Panc1 (cell line): ENCODE measurements at regions not wholly inside any gene's neighbourhood (a gene's known extent, or its start where the extent isn't known, plus 50 kb on each side); places are given as distances from the start of the nearest gene placed in this dataset.

Experiments used
- ATAC-seq: fragments of 200-7000 bp; cut with Tn5 transposase; 2 replicates; pipeline ENCODE4 v1.9.1; 2020; ENCODE audit warnings: mild to moderate bottlenecking, moderate library complexity
- BruUV-seq: library from RNA; stranded (reverse); fragments of 400-500 nt; replicated peaks from 2 replicates; lab custom pipeline; 2021; lab: Mats Ljungman, UMichigan
- CTCF ChIA-PET: fragments of 300-600 bp; sonication (Branson Sonifier 250); formaldehyde crosslinking; loops from one replicate; lab custom pipeline; 2022; ENCODE audit warnings: antibody characterized with exemption; lab: Charles Lee
- POLR2A ChIA-PET: fragments of 300-600 bp; sonication (Branson Sonifier 250); formaldehyde crosslinking; loops from one replicate; lab custom pipeline; 2022; ENCODE audit warnings: antibody characterized with exemption; lab: Charles Lee
- DNase-seq: peaks from one replicate; pipeline ENCODE4 v3.0.0-alpha.2; 2010; ENCODE audit warnings: low read depth, low spot score
- H3K27ac ChIP-seq: 2 replicates; pipeline ENCODE4 v1.5.1; 2011; ENCODE audit warnings: mild to moderate bottlenecking, low read length, inconsistent platforms
- H3K27me3 ChIP-seq: fragments of 200-500 bp; sonication (Bioruptor generic); 2 replicates; pipeline ENCODE4 v1.6.0; 2014; ENCODE audit warnings: low read length, inconsistent platforms; ENCODE audit not compliant: control insufficient read depth, insufficient read depth
- H3K36me3 ChIP-seq: fragments of 200-500 bp; sonication (Bioruptor generic); 2 replicates; pipeline ENCODE4 v1.5.1; 2014; ENCODE audit warnings: inconsistent platforms, mild to moderate bottlenecking, low read length, moderate library complexity; ENCODE audit not compliant: control insufficient read depth, insufficient read depth
- H3K4me1 ChIP-seq: 2 replicates; pipeline ENCODE4 v1.5.1; 2011; ENCODE audit warnings: inconsistent platforms, mild to moderate bottlenecking, low read length, moderate library complexity; ENCODE audit not compliant: control insufficient read depth, insufficient read depth
- H3K4me3 ChIP-seq, 2 experiments: 2 replicates each; pipeline ENCODE4 v1.5.1; 2011 to 2012; ENCODE audit warnings: low read depth in 2 of 2, low read length in 2 of 2, mild to moderate bottlenecking in 2 of 2, inconsistent platforms in 1 of 2, moderate library complexity in 1 of 2
- H3K9me3 ChIP-seq: fragments of 200-500 bp; sonication (Bioruptor generic); 2 replicates; pipeline ENCODE4 v1.5.1; 2014; ENCODE audit warnings: low read depth, mild to moderate bottlenecking, inconsistent platforms, low read length, moderate library complexity; ENCODE audit not compliant: control insufficient read depth, insufficient read depth
- POLR2AphosphoS5 ChIP-seq: IDR thresholded peaks from 2 replicates; pipeline ENCODE4 v1.6.1; 2012; ENCODE audit warnings: mild to moderate bottlenecking, low read depth, low read length, moderate library complexity
- SIN3A ChIP-seq: IDR thresholded peaks from 2 replicates; pipeline ENCODE4 v1.6.1; 2012; ENCODE audit warnings: low read depth, mild to moderate bottlenecking, low read length, moderate library complexity, borderline replicate concordance; ENCODE audit not compliant: insufficient read depth
- TCF7L2 ChIP-seq: IDR thresholded peaks from 2 replicates; pipeline ENCODE4 v1.6.1; 2011; ENCODE audit warnings: mild to moderate bottlenecking, low read depth, low read length, inconsistent platforms
- in situ Hi-C: cut with HindIII; loops from 2 replicates; pipeline ENCODE4 v1.10.0; 2016; ENCODE audit warnings: low sequenced_read_pairs, low pct_unique_long_range_greater_than_20kb
- intact Hi-C: fragments of 100-400 bp; cut with micrococcal nuclease; formaldehyde crosslinking; loops from one replicate; pipeline ENCODE4 v1.10.0; 2022; ENCODE audit not compliant: unreplicated experiment
- TF ChIP-seq, protein P1 (sequence below): fragments of 450-650 bp; IDR thresholded peaks from 2 replicates; pipeline ENCODE4 v1.5.1; 2017; ENCODE audit warnings: mild to moderate bottlenecking
- TF ChIP-seq, protein P2 (sequence below), 2 experiments: IDR thresholded peaks; 2 replicates each; pipeline ENCODE4 v1.6.1; 2011 to 2012; ENCODE audit warnings: low read depth in 2 of 2, control low read depth in 1 of 2, low read length in 1 of 2, mild to moderate bottlenecking in 1 of 2, moderate library complexity in 1 of 2; ENCODE audit not compliant: insufficient read depth in 1 of 2

DNA sequence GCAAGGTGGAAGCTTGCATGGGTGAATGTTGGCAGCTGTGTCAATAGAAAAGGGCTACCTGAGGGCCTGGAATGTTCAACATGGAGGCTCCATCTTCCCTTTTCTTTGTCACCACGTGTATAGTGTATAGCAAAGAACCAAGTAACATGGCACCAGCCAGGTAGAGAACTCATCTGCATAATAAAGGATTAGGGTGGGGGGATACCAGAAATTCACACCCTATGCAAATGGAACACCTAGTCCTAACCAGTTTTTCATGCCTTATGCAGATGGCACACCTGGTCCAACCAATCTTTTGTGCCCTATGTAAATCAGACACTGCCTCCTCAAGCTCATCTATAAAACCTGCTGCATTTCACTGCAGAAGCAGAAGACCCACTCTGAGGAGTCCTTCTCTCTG, 169.6 kb upstream of the GLRA2 start:
- H3K36me3 ChIP-seq, result no peaks in the 10 kb centered on the region
- POLR2A ChIA-PET, result no interaction called here
- in situ Hi-C loops, result no loop called here
- H3K4me1 ChIP-seq, result no peaks in the 10 kb centered on the region
- no peaks in the 10 kb centered on the region for H3K27me3 ChIP-seq
- no peak overlapping the region for H3K27ac ChIP-seq
- H3K4me3 ChIP-seq, result no peak overlapping the region
- BruUV-seq, result no TSS peak
- CTCF ChIA-PET, result no interaction called here
- ATAC-seq (no peak), DNase-seq (no peak)
- H3K9me3 ChIP-seq, result no peaks in the 10 kb centered on the region
- intact Hi-C loops, result no loop called here
- TF ChIP-seq POLR2AphosphoS5, result no peak
- no peak for TF ChIP-seq SIN3A
- TF ChIP-seq, protein P1, sequence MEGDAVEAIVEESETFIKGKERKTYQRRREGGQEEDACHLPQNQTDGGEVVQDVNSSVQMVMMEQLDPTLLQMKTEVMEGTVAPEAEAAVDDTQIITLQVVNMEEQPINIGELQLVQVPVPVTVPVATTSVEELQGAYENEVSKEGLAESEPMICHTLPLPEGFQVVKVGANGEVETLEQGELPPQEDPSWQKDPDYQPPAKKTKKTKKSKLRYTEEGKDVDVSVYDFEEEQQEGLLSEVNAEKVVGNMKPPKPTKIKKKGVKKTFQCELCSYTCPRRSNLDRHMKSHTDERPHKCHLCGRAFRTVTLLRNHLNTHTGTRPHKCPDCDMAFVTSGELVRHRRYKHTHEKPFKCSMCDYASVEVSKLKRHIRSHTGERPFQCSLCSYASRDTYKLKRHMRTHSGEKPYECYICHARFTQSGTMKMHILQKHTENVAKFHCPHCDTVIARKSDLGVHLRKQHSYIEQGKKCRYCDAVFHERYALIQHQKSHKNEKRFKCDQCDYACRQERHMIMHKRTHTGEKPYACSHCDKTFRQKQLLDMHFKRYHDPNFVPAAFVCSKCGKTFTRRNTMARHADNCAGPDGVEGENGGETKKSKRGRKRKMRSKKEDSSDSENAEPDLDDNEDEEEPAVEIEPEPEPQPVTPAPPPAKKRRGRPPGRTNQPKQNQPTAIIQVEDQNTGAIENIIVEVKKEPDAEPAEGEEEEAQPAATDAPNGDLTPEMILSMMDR, result no peak
- TF ChIP-seq, protein P2, sequence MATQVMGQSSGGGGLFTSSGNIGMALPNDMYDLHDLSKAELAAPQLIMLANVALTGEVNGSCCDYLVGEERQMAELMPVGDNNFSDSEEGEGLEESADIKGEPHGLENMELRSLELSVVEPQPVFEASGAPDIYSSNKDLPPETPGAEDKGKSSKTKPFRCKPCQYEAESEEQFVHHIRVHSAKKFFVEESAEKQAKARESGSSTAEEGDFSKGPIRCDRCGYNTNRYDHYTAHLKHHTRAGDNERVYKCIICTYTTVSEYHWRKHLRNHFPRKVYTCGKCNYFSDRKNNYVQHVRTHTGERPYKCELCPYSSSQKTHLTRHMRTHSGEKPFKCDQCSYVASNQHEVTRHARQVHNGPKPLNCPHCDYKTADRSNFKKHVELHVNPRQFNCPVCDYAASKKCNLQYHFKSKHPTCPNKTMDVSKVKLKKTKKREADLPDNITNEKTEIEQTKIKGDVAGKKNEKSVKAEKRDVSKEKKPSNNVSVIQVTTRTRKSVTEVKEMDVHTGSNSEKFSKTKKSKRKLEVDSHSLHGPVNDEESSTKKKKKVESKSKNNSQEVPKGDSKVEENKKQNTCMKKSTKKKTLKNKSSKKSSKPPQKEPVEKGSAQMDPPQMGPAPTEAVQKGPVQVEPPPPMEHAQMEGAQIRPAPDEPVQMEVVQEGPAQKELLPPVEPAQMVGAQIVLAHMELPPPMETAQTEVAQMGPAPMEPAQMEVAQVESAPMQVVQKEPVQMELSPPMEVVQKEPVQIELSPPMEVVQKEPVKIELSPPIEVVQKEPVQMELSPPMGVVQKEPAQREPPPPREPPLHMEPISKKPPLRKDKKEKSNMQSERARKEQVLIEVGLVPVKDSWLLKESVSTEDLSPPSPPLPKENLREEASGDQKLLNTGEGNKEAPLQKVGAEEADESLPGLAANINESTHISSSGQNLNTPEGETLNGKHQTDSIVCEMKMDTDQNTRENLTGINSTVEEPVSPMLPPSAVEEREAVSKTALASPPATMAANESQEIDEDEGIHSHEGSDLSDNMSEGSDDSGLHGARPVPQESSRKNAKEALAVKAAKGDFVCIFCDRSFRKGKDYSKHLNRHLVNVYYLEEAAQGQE (IDR thresholded peaks at IDR 0.05; ENCODE audit: insufficient read depth in 1 of 2, low read depth in 2 of 2, low read length in 1 of 2), result no peak
- TF ChIP-seq TCF7L2, result no peak

DNA sequence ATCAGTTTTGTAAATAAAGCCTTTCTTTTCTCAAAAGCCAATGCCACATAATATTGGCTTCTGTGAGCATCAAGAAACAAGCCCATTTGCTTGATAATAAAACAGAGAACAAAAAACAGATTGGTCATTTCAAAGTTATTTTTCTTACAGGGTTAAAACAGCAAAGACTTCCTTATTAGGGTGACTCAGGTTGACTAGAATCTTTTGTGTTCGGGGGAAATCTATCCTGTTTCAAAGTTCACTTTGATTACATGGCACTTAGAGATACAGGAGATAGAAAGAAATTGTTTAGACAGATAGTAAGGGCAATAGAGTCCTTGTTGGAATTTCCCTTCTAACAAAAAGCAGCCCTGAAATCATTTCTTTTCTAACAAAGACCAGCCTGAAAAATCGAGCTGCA, 170.0 kb upstream of the GLRA2 start:
- BruUV-seq, result no TSS peak
- CTCF ChIA-PET, result no interaction called here
- no peak overlapping the region for H3K4me3 ChIP-seq
- DNase-seq (no peak), ATAC-seq (no peak)
- TF ChIP-seq TCF7L2 (no peak), SIN3A (no peak), POLR2AphosphoS5 (no peak)
- TF ChIP-seq, protein P2 (IDR thresholded peaks at IDR 0.05; ENCODE audit: insufficient read depth in 1 of 2, low read depth in 2 of 2, low read length in 1 of 2), result no peak
- TF ChIP-seq, protein P1, result no peak
- H3K36me3 ChIP-seq, result no peaks in the 10 kb centered on the region
- no peaks in the 10 kb centered on the region for H3K9me3 ChIP-seq
- in situ Hi-C loops (no loop called here), intact Hi-C loops (no loop called here)
- no peaks in the 10 kb centered on the region for H3K4me1 ChIP-seq
- POLR2A ChIA-PET, result no interaction called here
- no peaks in the 10 kb centered on the region for H3K27me3 ChIP-seq
- H3K27ac ChIP-seq, result no peak overlapping the region
